ENCODE measurements at regions not wholly inside any gene's neighbourhood (a gene's known extent, or its start where the extent isn't known, plus 50 kb on each side); places are given as distances from the start of the nearest gene placed in this dataset.
"Not testable (repeated sequence)": the region's sequence is repeated elsewhere in the genome, so short reads cannot be mapped to it uniquely, and the experiment has no call there.

GRCh38 chr16:22656573-22656972 lies 145.9 kb downstream of the NPIPB5 start:
- not testable (repeated sequence) for TF ChIP-seq CTCF (conservative IDR thresholded peaks at IDR 0.05; ENCODE audit: low read depth, low read length); POLR2A (IDR thresholded peaks at IDR 0.05; ENCODE audit: low read depth, low read length); RCOR1 (IDR thresholded peaks at IDR 0.05; ENCODE audit: insufficient replicate concordance, low read length); FOS (IDR thresholded peaks at IDR 0.05; ENCODE audit: low read depth, low read length); CHD1 (IDR thresholded peaks at IDR 0.05; ENCODE audit: low read depth, low read length); SMC3 (IDR thresholded peaks at IDR 0.05; ENCODE audit: low read depth, low read length); RAD21 (IDR thresholded peaks at IDR 0.05; ENCODE audit: low read length); MAZ (IDR thresholded peaks at IDR 0.05; ENCODE audit: borderline replicate concordance, low read depth, low read length)
